HepG2 (cell line): ENCODE measurements at regions not wholly inside any gene's neighbourhood (a gene's known extent, or its start where the extent isn't known, plus 50 kb on each side); places are given as distances from the start of the nearest gene placed in this dataset.
A peak's percentile ranks its signal among the peaks of the same experiment; 100 is the strongest.

ENCODE experiments used
- CENPBD1 ChIP-seq: sonication (generic); formaldehyde crosslinking; IDR thresholded peaks from 2 replicates; pipeline ENCODE4 v1.8.0; 2022; ENCODE audit warnings: missing genetic modification reagents, low read depth, mild to moderate bottlenecking, borderline replicate concordance
- ELF4 ChIP-seq: sonication (generic); formaldehyde crosslinking; IDR thresholded peaks from 2 replicates; pipeline ENCODE4 v1.5.0; 2020; ENCODE audit warnings: missing genetic modification reagents, mild to moderate bottlenecking, moderate library complexity, borderline replicate concordance
- HMGXB4 ChIP-seq, 2 experiments: sonication (generic) in 1 of 2; formaldehyde crosslinking in 1 of 2; IDR thresholded peaks; 2 replicates each; pipeline versions ENCODE4 v1.4.0 to v1.6.1; 2018 to 2020; ENCODE audit warnings: missing genetic modification reagents in 2 of 2, borderline replicate concordance in 1 of 2, low read depth in 1 of 2, mild to moderate bottlenecking in 1 of 2, missing biosample characterization in 1 of 2
- KLF9 ChIP-seq: IDR thresholded peaks from 2 replicates; pipeline ENCODE4 v1.6.1; 2016; ENCODE audit warnings: low read depth
- MAZ ChIP-seq, 2 experiments: sonication (generic) in 1 of 2; formaldehyde crosslinking in 1 of 2; IDR thresholded peaks; 2 replicates each; pipeline versions ENCODE4 v1.5.0 to v1.6.1; 2012 to 2020; ENCODE audit warnings: low read depth in 2 of 2, mild to moderate bottlenecking in 2 of 2, borderline replicate concordance in 1 of 2, improper control_type of control experiment in 1 of 2, low read length in 1 of 2, missing genetic modification reagents in 1 of 2, moderate library complexity in 1 of 2
- MLX ChIP-seq: IDR thresholded peaks from 2 replicates; pipeline ENCODE4 v1.6.1; 2016
- MYPOP ChIP-seq: sonication (generic); formaldehyde crosslinking; IDR thresholded peaks from 2 replicates; pipeline ENCODE4 v1.8.1; 2023; ENCODE audit warnings: mild to moderate bottlenecking, moderate library complexity, missing genetic modification reagents
- NFKB2 ChIP-seq: sonication (generic); formaldehyde crosslinking; IDR thresholded peaks from 2 replicates; pipeline ENCODE4 v1.4.0; 2020; ENCODE audit warnings: missing genetic modification reagents, borderline replicate concordance
- REXO4 ChIP-seq: sonication (generic); formaldehyde crosslinking; IDR thresholded peaks from 2 replicates; pipeline ENCODE4 v1.8.0; 2022; ENCODE audit warnings: missing genetic modification reagents, mild to moderate bottlenecking, borderline replicate concordance
- SP1 ChIP-seq, 2 experiments: fragments of 450-650 bp in 1 of 2; sonication (generic) in 1 of 2; formaldehyde crosslinking in 1 of 2; IDR thresholded peaks; 2 replicates each; pipeline versions ENCODE4 v1.4.0 to v1.6.1; 2016 to 2020; ENCODE audit warnings: missing genetic modification reagents in 1 of 2
- TGIF2 ChIP-seq: IDR thresholded peaks from 2 replicates; pipeline ENCODE4 v1.6.1; 2016; ENCODE audit warnings: control low read depth, missing compliant biosample characterization
- UBTF ChIP-seq: sonication (generic); formaldehyde crosslinking; IDR thresholded peaks from 2 replicates; pipeline ENCODE4 v1.4.0; 2020; ENCODE audit warnings: mild to moderate bottlenecking, missing genetic modification reagents
- ZNF362 ChIP-seq: sonication (generic); formaldehyde crosslinking; IDR thresholded peaks from 2 replicates; pipeline ENCODE4 v1.4.0; 2020; ENCODE audit warnings: missing genetic modification reagents, mild to moderate bottlenecking, borderline replicate concordance
- ZNF672 ChIP-seq: sonication (generic); formaldehyde crosslinking; IDR thresholded peaks from 2 replicates; pipeline ENCODE4 v1.8.1; 2022; ENCODE audit warnings: missing genetic modification reagents
- ZNF775 ChIP-seq: sonication (generic); formaldehyde crosslinking; IDR thresholded peaks from 2 replicates; pipeline ENCODE4 v1.4.0; 2020; ENCODE audit warnings: missing genetic modification reagents, mild to moderate bottlenecking, moderate library complexity, borderline replicate concordance
- ZNF83 ChIP-seq: sonication (generic); formaldehyde crosslinking; IDR thresholded peaks from 2 replicates; pipeline ENCODE4 v1.4.0; 2020; ENCODE audit warnings: missing genetic modification reagents, mild to moderate bottlenecking, borderline replicate concordance
- ZNF891 ChIP-seq: sonication (generic); formaldehyde crosslinking; IDR thresholded peaks from 2 replicates; pipeline ENCODE4 v1.5.0; 2020; ENCODE audit warnings: mild to moderate bottlenecking, missing genetic modification reagents

- TF ChIP-seq MYPOP (CRISPR knock-in tag), result peak; percentile 16; the same call in 1 of the 2 replicates
- no peak for TF ChIP-seq TGIF2 (CRISPR knock-in tag)
- TF ChIP-seq ELF4, result peak; percentile 59; the same call in 1 of the 2 replicates
- peak; percentile 64; the same call in 1 of the 2 replicates for TF ChIP-seq MLX
- TF ChIP-seq CENPBD1 (CRISPR knock-in tag), result no peak
- TF ChIP-seq ZNF362 (CRISPR knock-in tag), result no peak
- TF ChIP-seq REXO4 (CRISPR knock-in tag), result 0 out of 2 replicates have a peak, but pooled peaks have one; percentile 56
- peak; percentile 90 for TF ChIP-seq UBTF (CRISPR knock-in tag)
- TF ChIP-seq ZNF672, result no peak
- peak; percentile 54 to 90; a peak in 3 of 4 replicates for TF ChIP-seq HMGXB4 (CRISPR knock-in tag; IDR thresholded peaks at IDR 0.05; ENCODE audit: borderline replicate concordance in 1 of 2, low read depth in 1 of 2)
- no peak for TF ChIP-seq KLF9 (CRISPR knock-in tag)
- no peak for TF ChIP-seq SP1 (IDR thresholded peaks at IDR 0.05)
- no peak for TF ChIP-seq SP1 (CRISPR knock-in tag; IDR thresholded peaks at IDR 0.05)
- peak; percentile 50; the same call in 1 of the 2 replicates for TF ChIP-seq NFKB2 (CRISPR knock-in tag)
- no peak for TF ChIP-seq MAZ (IDR thresholded peaks at IDR 0.05; ENCODE audit: borderline replicate concordance, low read depth, low read length)
- 0 out of 2 replicates have a peak, but pooled peaks have one; percentile 22 for TF ChIP-seq MAZ (CRISPR knock-in tag; IDR thresholded peaks at IDR 0.05; ENCODE audit: low read depth)
- no peak; the same call in 1 of the 2 replicates for TF ChIP-seq ZNF83 (CRISPR knock-in tag)
- peak; percentile 72; the same call in 1 of the 2 replicates for TF ChIP-seq ZNF891 (CRISPR knock-in tag)
- TF ChIP-seq ZNF775 (CRISPR knock-in tag), result no peak
Measured at GRCh38 chr3:15858547-15859506, 61.0 kb upstream of the ANKRD28 start (continued).
